HG03045 (cell line): ENCODE measurements at regions not wholly inside any gene's neighbourhood (a gene's known extent, or its start where the extent isn't known, plus 50 kb on each side); places are given as distances from the start of the nearest gene placed in this dataset.

Experiments used
- ATAC-seq: cut with Tn5 transposase; IDR thresholded peaks from one replicate; pipeline ENCODE4 v1.9.1; 2021; ENCODE audit warnings: mild to moderate bottlenecking, moderate library complexity; ENCODE audit not compliant: unreplicated experiment

GRCh38 chr1:10848109-10848684 is 51.8 kb upstream of the CASZ1 start:
- ATAC-seq, result no peak

GRCh38 chr1:10850026-10850425 is 53.6 kb upstream of the CASZ1 start:
- ATAC-seq, result no peak

GRCh38 chr1:10851024-10852013 is 54.9 kb upstream of the CASZ1 start:
- no peak for ATAC-seq

GRCh38 chr1:10852018-10852417 is 55.6 kb upstream of the CASZ1 start:
- no peak for ATAC-seq

- no peak for ATAC-seq
These were observed 56.0 kb upstream of the CASZ1 start for GRCh38 chr1:10852486-10852885.

GRCh38 chr1:10852998-10853520 is 56.6 kb upstream of the CASZ1 start:
- no peak for ATAC-seq

GRCh38 chr1:10853701-10854100 is 57.3 kb upstream of the CASZ1 start:
- no peak for ATAC-seq

- ATAC-seq, result no peak
These were observed 58.5 kb upstream of the CASZ1 start for GRCh38 chr1:10854856-10855459.

- ATAC-seq, result no peak
These were observed 59.8 kb upstream of the CASZ1 start for GRCh38 chr1:10856176-10856683.

- no peak for ATAC-seq
These were observed 60.6 kb upstream of the CASZ1 start for GRCh38 chr1:10856863-10857598.

GRCh38 chr1:10857687-10858086 is 61.2 kb upstream of the CASZ1 start:
- no peak for ATAC-seq

- ATAC-seq, result no peak
These were observed 63.8 kb upstream of the CASZ1 start for GRCh38 chr1:10860218-10860617.

- ATAC-seq, result no peak
These were observed 64.2 kb upstream of the CASZ1 start for GRCh38 chr1:10860682-10861081.

- no peak for ATAC-seq
These were observed 65.4 kb upstream of the CASZ1 start for GRCh38 chr1:10861822-10862221.

GRCh38 chr1:10862743-10863335 is 66.4 kb upstream of the CASZ1 start:
- ATAC-seq, result no peak

GRCh38 chr1:10863886-10864285 is 67.4 kb upstream of the CASZ1 start:
- no peak for ATAC-seq

GRCh38 chr1:10864776-10865175 is 68.3 kb upstream of the CASZ1 start:
- no peak for ATAC-seq

- ATAC-seq, result no peak
These were observed 69.3 kb upstream of the CASZ1 start for GRCh38 chr1:10865518-10866320.

GRCh38 chr1:10866321-10867093 is 70.1 kb upstream of the CASZ1 start:
- no peak for ATAC-seq
